ENCODE measurements at regions not wholly inside any gene's neighbourhood (a gene's known extent, or its start where the extent isn't known, plus 50 kb on each side); places are given as distances from the start of the nearest gene placed in this dataset.

GRCh38 chr7:120091807-120092206 is 181.2 kb upstream of the KCND2 start:
- TF ChIP-seq, protein P1, sequence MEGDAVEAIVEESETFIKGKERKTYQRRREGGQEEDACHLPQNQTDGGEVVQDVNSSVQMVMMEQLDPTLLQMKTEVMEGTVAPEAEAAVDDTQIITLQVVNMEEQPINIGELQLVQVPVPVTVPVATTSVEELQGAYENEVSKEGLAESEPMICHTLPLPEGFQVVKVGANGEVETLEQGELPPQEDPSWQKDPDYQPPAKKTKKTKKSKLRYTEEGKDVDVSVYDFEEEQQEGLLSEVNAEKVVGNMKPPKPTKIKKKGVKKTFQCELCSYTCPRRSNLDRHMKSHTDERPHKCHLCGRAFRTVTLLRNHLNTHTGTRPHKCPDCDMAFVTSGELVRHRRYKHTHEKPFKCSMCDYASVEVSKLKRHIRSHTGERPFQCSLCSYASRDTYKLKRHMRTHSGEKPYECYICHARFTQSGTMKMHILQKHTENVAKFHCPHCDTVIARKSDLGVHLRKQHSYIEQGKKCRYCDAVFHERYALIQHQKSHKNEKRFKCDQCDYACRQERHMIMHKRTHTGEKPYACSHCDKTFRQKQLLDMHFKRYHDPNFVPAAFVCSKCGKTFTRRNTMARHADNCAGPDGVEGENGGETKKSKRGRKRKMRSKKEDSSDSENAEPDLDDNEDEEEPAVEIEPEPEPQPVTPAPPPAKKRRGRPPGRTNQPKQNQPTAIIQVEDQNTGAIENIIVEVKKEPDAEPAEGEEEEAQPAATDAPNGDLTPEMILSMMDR (IDR thresholded peaks at IDR 0.05; ENCODE audit: low read depth, low read length, missing input control) = no peak
- TF ChIP-seq SP1 (IDR thresholded peaks at IDR 0.05) = no peak

All from liver (tissue), 3 donors.